Activated T-helper 17 cell treated with anti-CD3 and anti-CD28 coated beads, Interleukin-2, amount 50 U/mL, for 72 hours (primary cell): ENCODE measurements at regions not wholly inside any gene's neighbourhood (a gene's known extent, or its start where the extent isn't known, plus 50 kb on each side); places are given as distances from the start of the nearest gene placed in this dataset.

Experiments
- ATAC-seq: fragments of 150-1000 bp; cut with Tn5 transposase; replicated peaks from 2 replicates; pipeline ENCODE4 v1.10.0; 2021; ENCODE audit warnings: mild to moderate bottlenecking, moderate library complexity
- H3K27ac Mint-ChIP-seq: one replicate; pipeline ENCODE4 v1.8.0; 2022; ENCODE audit warnings: mixed read lengths
- H3K27me3 Mint-ChIP-seq: one replicate; pipeline ENCODE4 v1.8.0; 2022; ENCODE audit warnings: mixed read lengths
- H3K36me3 Mint-ChIP-seq: one replicate; pipeline ENCODE4 v1.8.0; 2022; ENCODE audit warnings: low read depth, mild to moderate bottlenecking, mixed read lengths
- H3K4me1 Mint-ChIP-seq: one replicate; pipeline ENCODE4 v1.8.0; 2022; ENCODE audit warnings: mixed read lengths
- H3K4me3 Mint-ChIP-seq: one replicate; pipeline ENCODE4 v1.8.0; 2022; ENCODE audit warnings: mild to moderate bottlenecking, mixed read lengths
- H3K9me3 Mint-ChIP-seq: one replicate; pipeline ENCODE4 v1.8.0; 2022; ENCODE audit warnings: mixed read lengths

GRCh38 chr10:130464426-130464825 is 328.2 kb downstream of the GLRX3 start:
- H3K27ac Mint-ChIP-seq, result no peak overlapping the region
- H3K4me1 Mint-ChIP-seq, result no peaks in the 10 kb centered on the region
- H3K27me3 Mint-ChIP-seq, result no peaks in the 10 kb centered on the region
- no peak overlapping the region for H3K4me3 Mint-ChIP-seq
- no peaks in the 10 kb centered on the region for H3K36me3 Mint-ChIP-seq
- ATAC-seq, result no peak
- peaks cover 7% of the 10 kb centered on the region for H3K9me3 Mint-ChIP-seq

- Mint-ChIP-seq H3K27ac (no peak overlapping the region), H3K27me3 (no peaks in the 10 kb centered on the region), H3K4me1 (no peaks in the 10 kb centered on the region), H3K4me3 (no peak overlapping the region), H3K36me3 (no peaks in the 10 kb centered on the region), H3K9me3 (peaks cover 10% of the 10 kb centered on the region)
- no peak for ATAC-seq
Observed at GRCh38 chr10:130466271-130466997, 330.2 kb downstream of the GLRX3 start.

GRCh38 chr10:130470286-130470685 is 334.1 kb downstream of the GLRX3 start:
- no peaks in the 10 kb centered on the region for H3K27me3 Mint-ChIP-seq
- H3K27ac Mint-ChIP-seq, result no peak overlapping the region
- no peaks in the 10 kb centered on the region for H3K36me3 Mint-ChIP-seq
- no peaks in the 10 kb centered on the region for H3K4me1 Mint-ChIP-seq
- H3K4me3 Mint-ChIP-seq, result no peak overlapping the region
- ATAC-seq, result no peak
- peaks cover 10% of the 10 kb centered on the region for H3K9me3 Mint-ChIP-seq

GRCh38 chr10:130470973-130471372 is 334.8 kb downstream of the GLRX3 start:
- H3K9me3 Mint-ChIP-seq, result peaks cover 10% of the 10 kb centered on the region
- no peak for ATAC-seq
- no peak overlapping the region for H3K4me3 Mint-ChIP-seq
- no peaks in the 10 kb centered on the region for H3K36me3 Mint-ChIP-seq
- H3K27me3 Mint-ChIP-seq, result no peaks in the 10 kb centered on the region
- no peak overlapping the region for H3K27ac Mint-ChIP-seq
- no peaks in the 10 kb centered on the region for H3K4me1 Mint-ChIP-seq

GRCh38 chr10:130471486-130471885 is 335.3 kb downstream of the GLRX3 start:
- H3K4me3 Mint-ChIP-seq, result no peak overlapping the region
- H3K27ac Mint-ChIP-seq, result no peak overlapping the region
- no peaks in the 10 kb centered on the region for H3K4me1 Mint-ChIP-seq
- no peak for ATAC-seq
- no peaks in the 10 kb centered on the region for H3K36me3 Mint-ChIP-seq
- peaks cover 3% of the 10 kb centered on the region for H3K27me3 Mint-ChIP-seq
- peaks cover 10% of the 10 kb centered on the region for H3K9me3 Mint-ChIP-seq

- H3K27ac Mint-ChIP-seq, result no peak overlapping the region
- H3K4me3 Mint-ChIP-seq, result no peak overlapping the region
- H3K4me1 Mint-ChIP-seq, result no peaks in the 10 kb centered on the region
- H3K27me3 Mint-ChIP-seq, result peaks cover 3% of the 10 kb centered on the region
- no peak for ATAC-seq
- H3K9me3 Mint-ChIP-seq, result peaks cover 10% of the 10 kb centered on the region
- no peaks in the 10 kb centered on the region for H3K36me3 Mint-ChIP-seq
Observed at GRCh38 chr10:130472236-130472635, 336.0 kb downstream of the GLRX3 start.

GRCh38 chr10:130474591-130474990 is 338.4 kb downstream of the GLRX3 start:
- no peak overlapping the region for H3K4me3 Mint-ChIP-seq
- ATAC-seq, result no peak
- no peaks in the 10 kb centered on the region for H3K4me1 Mint-ChIP-seq
- peaks cover 3% of the 10 kb centered on the region for H3K27me3 Mint-ChIP-seq
- no peak overlapping the region for H3K27ac Mint-ChIP-seq
- H3K36me3 Mint-ChIP-seq, result no peaks in the 10 kb centered on the region
- peaks cover 1% of the 10 kb centered on the region for H3K9me3 Mint-ChIP-seq

- H3K4me3 Mint-ChIP-seq, result no peak overlapping the region
- H3K9me3 Mint-ChIP-seq, result no peaks in the 10 kb centered on the region
- H3K36me3 Mint-ChIP-seq, result no peaks in the 10 kb centered on the region
- peaks cover 3% of the 10 kb centered on the region for H3K27me3 Mint-ChIP-seq
- ATAC-seq, result no peak
- no peaks in the 10 kb centered on the region for H3K4me1 Mint-ChIP-seq
- H3K27ac Mint-ChIP-seq, result no peak overlapping the region
Observed at GRCh38 chr10:130477360-130477759, 341.2 kb downstream of the GLRX3 start.

- Mint-ChIP-seq H3K4me1 (no peaks in the 10 kb centered on the region), H3K27ac (no peak overlapping the region), H3K9me3 (no peaks in the 10 kb centered on the region), H3K27me3 (peaks cover 3% of the 10 kb centered on the region), H3K4me3 (no peak overlapping the region), H3K36me3 (no peaks in the 10 kb centered on the region)
- no peak for ATAC-seq
Observed at GRCh38 chr10:130479146-130479545, 343.0 kb downstream of the GLRX3 start.

GRCh38 chr10:130479926-130480325 is 343.7 kb downstream of the GLRX3 start:
- no peaks in the 10 kb centered on the region for H3K4me1 Mint-ChIP-seq
- peaks cover 3% of the 10 kb centered on the region for H3K27me3 Mint-ChIP-seq
- H3K36me3 Mint-ChIP-seq, result no peaks in the 10 kb centered on the region
- ATAC-seq, result no peak
- no peak overlapping the region for H3K27ac Mint-ChIP-seq
- no peaks in the 10 kb centered on the region for H3K9me3 Mint-ChIP-seq
- H3K4me3 Mint-ChIP-seq, result no peak overlapping the region

- ATAC-seq, result no peak
- Mint-ChIP-seq H3K36me3 (no peaks in the 10 kb centered on the region), H3K4me3 (no peak overlapping the region)
Observed at GRCh38 chr10:130480491-130480890, 344.3 kb downstream of the GLRX3 start.

GRCh38 chr10:130481076-130481930 is 345.1 kb downstream of the GLRX3 start:
- Mint-ChIP-seq H3K4me3 (no peak overlapping the region), H3K36me3 (no peaks in the 10 kb centered on the region), H3K27ac (no peak overlapping the region), H3K4me1 (no peaks in the 10 kb centered on the region), H3K9me3 (no peaks in the 10 kb centered on the region), H3K27me3 (peaks cover 1% of the 10 kb centered on the region)
- no peak for ATAC-seq

More at GRCh38 chr10:130480491-130480890, 344.3 kb downstream of the GLRX3 start:
- Mint-ChIP-seq H3K9me3 (no peaks in the 10 kb centered on the region), H3K4me1 (no peaks in the 10 kb centered on the region), H3K27me3 (peaks cover 3% of the 10 kb centered on the region), H3K27ac (no peak overlapping the region)

- H3K4me3 Mint-ChIP-seq, result no peak overlapping the region
- no peak overlapping the region for H3K27ac Mint-ChIP-seq
- no peak for ATAC-seq
- H3K4me1 Mint-ChIP-seq, result no peaks in the 10 kb centered on the region
- no peaks in the 10 kb centered on the region for H3K9me3 Mint-ChIP-seq
- H3K36me3 Mint-ChIP-seq, result no peaks in the 10 kb centered on the region
- H3K27me3 Mint-ChIP-seq, result no peaks in the 10 kb centered on the region
Observed at GRCh38 chr10:130481936-130482335, 345.7 kb downstream of the GLRX3 start.

GRCh38 chr10:130483691-130484467 is 347.7 kb downstream of the GLRX3 start:
- Mint-ChIP-seq H3K9me3 (no peaks in the 10 kb centered on the region), H3K27me3 (no peaks in the 10 kb centered on the region), H3K27ac (no peak overlapping the region), H3K4me3 (no peak overlapping the region), H3K4me1 (no peaks in the 10 kb centered on the region), H3K36me3 (no peaks in the 10 kb centered on the region)
- ATAC-seq, result no peak
